ENCODE measurements at regions not wholly inside any gene's neighbourhood (a gene's known extent, or its start where the extent isn't known, plus 50 kb on each side); places are given as distances from the start of the nearest gene placed in this dataset.

- Histone ChIP-seq H3K27me3 (no peaks in the 10 kb centered on the region), H3K27ac (no peak overlapping the region), H2AFZ (replicated peaks) (no peak overlapping the region), H4K20me1 (ENCODE audit: low read depth) (no peaks in the 10 kb centered on the region), H3K36me3 (no peaks in the 10 kb centered on the region), H3K79me2 (ENCODE audit: low read depth) (no peaks in the 10 kb centered on the region), H3F3A (ENCODE audit: low read depth) (no peaks in the 10 kb centered on the region), H3K4me2 (no peak overlapping the region), H3K9ac (no peak overlapping the region), H3K4me3 (no peak overlapping the region), H3K9me3 (ENCODE audit: low read depth) (no peaks in the 10 kb centered on the region), H3K4me1 (peaks cover 7% of the 10 kb centered on the region)
- Mint-ChIP-seq H3K9me3 (no peaks in the 10 kb centered on the region), H3K27me3 (ENCODE audit: insufficient read depth, low read depth) (no peaks in the 10 kb centered on the region), H3K27ac (no peak overlapping the region), H3K4me1 (peaks cover 18% of the 10 kb centered on the region), H3K4me3 (no peak overlapping the region), H3K36me3 (peaks cover 2% of the 10 kb centered on the region)
- DNase-seq (ENCODE audit: low spot score) = no peak
- TF ChIP-seq EZH2phosphoT487 (IDR thresholded peaks at IDR 0.05) = no peak
- no peak for TF ChIP-seq EZH2 (IDR thresholded peaks at IDR 0.05)
- TF ChIP-seq CTCF (IDR thresholded peaks at IDR 0.05) = no peak
Measured at GRCh38 chr4:123250843-123251242, 145.8 kb upstream of the SPRY1 start.

- H3K27ac Mint-ChIP-seq = peak overlapping the region; percentile 60
Measured at GRCh38 chr4:123255971-123256370, 140.6 kb upstream of the SPRY1 start.

GRCh38 chr4:123256901-123257300 lies 139.7 kb upstream of the SPRY1 start:
- Mint-ChIP-seq H3K9me3 (no peaks in the 10 kb centered on the region), H3K27ac (no peak overlapping the region), H3K4me3 (no peak overlapping the region), H3K36me3 (peaks cover 10% of the 10 kb centered on the region), H3K4me1 (peaks cover 18% of the 10 kb centered on the region), H3K27me3 (ENCODE audit: insufficient read depth, low read depth) (no peaks in the 10 kb centered on the region)
- H3K27me3 ChIP-seq = no peaks in the 10 kb centered on the region
- DNase-seq (ENCODE audit: low spot score) = no peak
- no peaks in the 10 kb centered on the region for H3K9me3 ChIP-seq (ENCODE audit: low read depth)
- no peaks in the 10 kb centered on the region for H3K36me3 ChIP-seq
- no peak overlapping the region for H2AFZ ChIP-seq (replicated peaks)
- H4K20me1 ChIP-seq (ENCODE audit: low read depth) = no peaks in the 10 kb centered on the region
- H3F3A ChIP-seq (ENCODE audit: low read depth) = peaks cover 9% of the 10 kb centered on the region
- no peak overlapping the region for H3K27ac ChIP-seq
- TF ChIP-seq EZH2phosphoT487 (IDR thresholded peaks at IDR 0.05) (no peak), CTCF (IDR thresholded peaks at IDR 0.05) (no peak), EZH2 (IDR thresholded peaks at IDR 0.05) (no peak)
- H3K79me2 ChIP-seq (ENCODE audit: low read depth) = no peaks in the 10 kb centered on the region
- no peak overlapping the region for H3K4me2 ChIP-seq
- no peak overlapping the region for H3K4me3 ChIP-seq
- H3K4me1 ChIP-seq = peaks cover 19% of the 10 kb centered on the region
- no peak overlapping the region for H3K9ac ChIP-seq

More at GRCh38 chr4:123255971-123256370, 140.6 kb upstream of the SPRY1 start:
- H4K20me1 ChIP-seq (ENCODE audit: low read depth) = no peaks in the 10 kb centered on the region
- H3K4me3 Mint-ChIP-seq = no peak overlapping the region
- H3K27me3 Mint-ChIP-seq (ENCODE audit: insufficient read depth, low read depth) = no peaks in the 10 kb centered on the region
- H3K9ac ChIP-seq = no peak overlapping the region
- H3K4me3 ChIP-seq = no peak overlapping the region
- H3K27ac ChIP-seq = no peak overlapping the region
- no peaks in the 10 kb centered on the region for H3K36me3 ChIP-seq
- H3K36me3 Mint-ChIP-seq = peaks cover 12% of the 10 kb centered on the region
- TF ChIP-seq EZH2 (IDR thresholded peaks at IDR 0.05) (no peak), CTCF (IDR thresholded peaks at IDR 0.05) (no peak), EZH2phosphoT487 (IDR thresholded peaks at IDR 0.05) (no peak)
- no peaks in the 10 kb centered on the region for H3K79me2 ChIP-seq (ENCODE audit: low read depth)
- no peaks in the 10 kb centered on the region for H3K27me3 ChIP-seq
- no peak overlapping the region for H2AFZ ChIP-seq (replicated peaks)
- DNase-seq (ENCODE audit: low spot score) = no peak
- peaks cover 9% of the 10 kb centered on the region for H3F3A ChIP-seq (ENCODE audit: low read depth)
- no peaks in the 10 kb centered on the region for H3K9me3 ChIP-seq (ENCODE audit: low read depth)
- peaks cover 19% of the 10 kb centered on the region for H3K4me1 ChIP-seq
- H3K4me2 ChIP-seq = no peak overlapping the region
- H3K4me1 Mint-ChIP-seq = peaks cover 18% of the 10 kb centered on the region
- H3K9me3 Mint-ChIP-seq = no peaks in the 10 kb centered on the region

Data from neural progenitor cell (in vitro differentiated cells).